CD14-positive monocyte (primary cell): ENCODE measurements at regions not wholly inside any gene's neighbourhood (a gene's known extent, or its start where the extent isn't known, plus 50 kb on each side); places are given as distances from the start of the nearest gene placed in this dataset.

Experiments
- DNase-seq, 3 donors: peaks; one replicate each; pipeline ENCODE4 v3.0.0-alpha.2; 2011 to 2022
- H2AFZ ChIP-seq: 2 replicates; pipeline ENCODE4 v1.6.0; 2012; ENCODE audit warnings: mild to moderate bottlenecking, low read depth, low read length, inconsistent platforms; ENCODE audit not compliant: insufficient read depth, poor library complexity, severe bottlenecking
- H3K27ac ChIP-seq, 2 donors: 1 replicate in 1 of 2; 2 replicates in 1 of 2; pipeline ENCODE4 v1.5.1; 2012 to 2013; ENCODE audit warnings: low read length in 2 of 2, control low read depth in 1 of 2, inconsistent platforms in 1 of 2, low read depth in 1 of 2, mild to moderate bottlenecking in 1 of 2
- H3K27me3 ChIP-seq, 2 donors: one replicate each; pipeline versions ENCODE4 v1.6.0 to v1.6.1; 2011 to 2013; ENCODE audit warnings: low read length in 2 of 2; ENCODE audit not compliant: control insufficient read depth in 2 of 2, insufficient read depth in 2 of 2
- H3K36me3 ChIP-seq, 2 donors: replicated peaks in 1 of 2; 1 replicate in 1 of 2; 2 replicates in 1 of 2; pipeline versions ENCODE4 v1.5.1 to v1.6.1; 2012 to 2013; ENCODE audit warnings: low read length in 2 of 2, control low read depth in 1 of 2, inconsistent platforms in 1 of 2, mild to moderate bottlenecking in 1 of 2; ENCODE audit not compliant: insufficient read depth in 2 of 2, control insufficient read depth in 1 of 2
- H3K4me1 ChIP-seq, 2 donors: 1 replicate in 1 of 2; 2 replicates in 1 of 2; pipeline versions ENCODE4 v1.5.1 to v1.6.1; 2012 to 2013; ENCODE audit warnings: low read length in 2 of 2, control low read depth in 1 of 2, inconsistent platforms in 1 of 2, mild to moderate bottlenecking in 1 of 2, moderate library complexity in 1 of 2; ENCODE audit not compliant: insufficient read depth in 2 of 2, control insufficient read depth in 1 of 2
- H3K4me2 ChIP-seq: replicated peaks from 2 replicates; pipeline ENCODE3; 2012; ENCODE audit warnings: low read length, moderate library complexity, mild to moderate bottlenecking; ENCODE audit not compliant: poor library complexity, severe bottlenecking; ENCODE audit errors: extremely low read depth
- H3K4me3 ChIP-seq, 3 experiments: fragments of 200-600 bp in 1 of 3; sonication (generic) in 1 of 3; replicated peaks in 1 of 3; 1 replicate in 2 of 3; 2 replicates in 1 of 3; pipeline ENCODE4 v1.5.1; 2011 to 2013; ENCODE audit warnings: low read length in 3 of 3, mild to moderate bottlenecking in 3 of 3, control low read depth in 2 of 3, low read depth in 2 of 3, inconsistent platforms in 1 of 3, moderate library complexity in 1 of 3
- H3K79me2 ChIP-seq: 2 replicates; pipeline ENCODE4 v1.6.0; 2012; ENCODE audit warnings: mild to moderate bottlenecking, control low read depth, inconsistent platforms, low read length, moderate library complexity; ENCODE audit not compliant: insufficient read depth
- H3K9ac ChIP-seq: 2 replicates; pipeline ENCODE4 v1.6.0; 2017; ENCODE audit warnings: low read length, mild to moderate bottlenecking; ENCODE audit not compliant: insufficient read depth, poor library complexity, severe bottlenecking
- H3K9me3 ChIP-seq, 2 donors: replicated peaks in 1 of 2; 1 replicate in 1 of 2; 2 replicates in 1 of 2; pipeline versions ENCODE4 v1.5.1 to v1.6.1; 2012 to 2013; ENCODE audit warnings: low read length in 2 of 2, control low read depth in 1 of 2; ENCODE audit not compliant: control insufficient read depth in 1 of 2, insufficient read depth in 1 of 2
- H4K20me1 ChIP-seq: 2 replicates; pipeline ENCODE4 v1.6.0; 2012; ENCODE audit warnings: mild to moderate bottlenecking, low read length, control low read depth, moderate library complexity; ENCODE audit not compliant: insufficient read depth
- H3K27ac Mint-ChIP-seq, 7 donors: one replicate each; pipeline ENCODE4 v1.8.0; 2020; ENCODE audit warnings: mild to moderate bottlenecking in 7 of 7, mixed read lengths in 7 of 7, moderate library complexity in 6 of 7, inconsistent platforms in 2 of 7
- H3K27me3 Mint-ChIP-seq, 3 donors: one replicate each; pipeline ENCODE4 v1.8.0; 2021 to 2022; ENCODE audit warnings: low read depth in 3 of 3, mild to moderate bottlenecking in 3 of 3, mixed read lengths in 3 of 3, moderate library complexity in 3 of 3, inconsistent platforms in 1 of 3
- H3K36me3 Mint-ChIP-seq, 2 donors: one replicate each; pipeline ENCODE4 v1.8.0; 2020; ENCODE audit warnings: mixed read lengths in 2 of 2, inconsistent platforms in 1 of 2, mild to moderate bottlenecking in 1 of 2
- H3K4me1 Mint-ChIP-seq: one replicate; pipeline ENCODE4 v1.8.0; 2020; ENCODE audit warnings: mild to moderate bottlenecking, mixed read lengths
- H3K4me3 Mint-ChIP-seq, 2 donors: one replicate each; pipeline ENCODE4 v1.8.0; 2020; ENCODE audit warnings: mild to moderate bottlenecking in 2 of 2, mixed read lengths in 2 of 2, moderate library complexity in 1 of 2
- H3K9me3 Mint-ChIP-seq, 7 donors: one replicate each; pipeline ENCODE4 v1.8.0; 2020 to 2022; ENCODE audit warnings: mixed read lengths in 7 of 7, mild to moderate bottlenecking in 6 of 7, moderate library complexity in 6 of 7, inconsistent platforms in 2 of 7
- WGBS: methylation state at CpG from one replicate; pipeline ENCODE4 v1.1.5; 2013; ENCODE audit warnings: missing lambda C conversion rate; ENCODE audit not compliant: insufficient coverage; 5-methylcytosine and 5-hydroxymethylcytosine counted together
- intact Hi-C, 2 donors: fragments of 100-400 bp; cut with micrococcal nuclease; formaldehyde crosslinking; loops; one replicate each; pipeline versions ENCODE4 v1.15.0 to v1.15.1; 2023
- TF ChIP-seq, protein P1 (sequence below): fragments of 200-600 bp; IDR thresholded peaks from one replicate; pipeline ENCODE4 v1.8.0; 2022; ENCODE audit warnings: antibody characterized with exemption, mild to moderate bottlenecking

GRCh38 chr4:10371869-10372471 lies 85.3 kb downstream of the ZNF518B start:
- no peak overlapping the region for H3K4me3 Mint-ChIP-seq

DNA sequence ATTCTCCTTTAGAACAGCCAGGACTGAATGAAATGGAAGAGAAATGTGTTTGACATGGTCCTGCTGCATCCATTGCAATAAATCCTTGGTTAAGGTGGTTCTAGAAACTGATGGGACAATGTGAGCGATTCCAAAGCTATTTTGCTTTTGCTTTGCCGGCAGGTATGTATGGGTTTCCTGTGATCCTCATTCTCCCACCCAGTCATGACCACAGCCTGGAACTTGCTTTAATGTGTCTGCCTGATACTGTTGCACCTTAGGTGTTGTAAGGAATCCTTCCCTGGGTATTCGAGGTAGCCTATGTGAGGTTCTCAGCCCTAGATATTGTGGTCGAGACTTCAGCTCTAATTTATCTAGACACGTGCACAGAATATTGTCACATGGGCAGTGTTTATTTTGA lies 86.1 kb downstream of the ZNF518B start:
- no peaks in the 10 kb centered on the region for H3K27me3 ChIP-seq

More at GRCh38 chr4:10371869-10372471, 85.3 kb downstream of the ZNF518B start:
- no peaks in the 10 kb centered on the region for H3K27me3 ChIP-seq
- no peak overlapping the region for H3K4me2 ChIP-seq
- H3K27ac ChIP-seq = no peak overlapping the region
- H3K27ac Mint-ChIP-seq = no peak overlapping the region
- H3K4me1 ChIP-seq = no peaks in the 10 kb centered on the region
- no peak overlapping the region for H3K4me3 ChIP-seq
- no CpG with 5 or more reads among the region's 4 CpGs for WGBS
- H3K27me3 Mint-ChIP-seq = peaks cover 0 to 4% (median 3%) of the 10 kb centered on the region in 3 donors
- H2AFZ ChIP-seq = no peak overlapping the region
- H3K36me3 Mint-ChIP-seq = no peaks in the 10 kb centered on the region
- no peaks in the 10 kb centered on the region for H3K9me3 ChIP-seq
- H3K9ac ChIP-seq = no peak overlapping the region
- H3K9me3 Mint-ChIP-seq = peaks cover 0 to 3% (median 0%) of the 10 kb centered on the region in 7 donors
- H3K79me2 ChIP-seq = no peaks in the 10 kb centered on the region
- H4K20me1 ChIP-seq = no peaks in the 10 kb centered on the region
- no peak for DNase-seq
- H3K4me1 Mint-ChIP-seq = no peaks in the 10 kb centered on the region
- TF ChIP-seq, protein P1, sequence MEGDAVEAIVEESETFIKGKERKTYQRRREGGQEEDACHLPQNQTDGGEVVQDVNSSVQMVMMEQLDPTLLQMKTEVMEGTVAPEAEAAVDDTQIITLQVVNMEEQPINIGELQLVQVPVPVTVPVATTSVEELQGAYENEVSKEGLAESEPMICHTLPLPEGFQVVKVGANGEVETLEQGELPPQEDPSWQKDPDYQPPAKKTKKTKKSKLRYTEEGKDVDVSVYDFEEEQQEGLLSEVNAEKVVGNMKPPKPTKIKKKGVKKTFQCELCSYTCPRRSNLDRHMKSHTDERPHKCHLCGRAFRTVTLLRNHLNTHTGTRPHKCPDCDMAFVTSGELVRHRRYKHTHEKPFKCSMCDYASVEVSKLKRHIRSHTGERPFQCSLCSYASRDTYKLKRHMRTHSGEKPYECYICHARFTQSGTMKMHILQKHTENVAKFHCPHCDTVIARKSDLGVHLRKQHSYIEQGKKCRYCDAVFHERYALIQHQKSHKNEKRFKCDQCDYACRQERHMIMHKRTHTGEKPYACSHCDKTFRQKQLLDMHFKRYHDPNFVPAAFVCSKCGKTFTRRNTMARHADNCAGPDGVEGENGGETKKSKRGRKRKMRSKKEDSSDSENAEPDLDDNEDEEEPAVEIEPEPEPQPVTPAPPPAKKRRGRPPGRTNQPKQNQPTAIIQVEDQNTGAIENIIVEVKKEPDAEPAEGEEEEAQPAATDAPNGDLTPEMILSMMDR = no peak
- H3K36me3 ChIP-seq = no peaks in the 10 kb centered on the region
- intact Hi-C loops = no loop called here

More for the DNA sequence above, 86.1 kb downstream of the ZNF518B start:
- H3K36me3 ChIP-seq = no peaks in the 10 kb centered on the region
- intact Hi-C loops = no loop called here
- TF ChIP-seq, protein P1 = no peak
- peaks cover 0 to 3% (median 0%) of the 10 kb centered on the region in 7 donors for H3K9me3 Mint-ChIP-seq
- no peaks in the 10 kb centered on the region for H3K9me3 ChIP-seq
- H2AFZ ChIP-seq = no peak overlapping the region
- no peak overlapping the region for H3K4me3 ChIP-seq
- no peaks in the 10 kb centered on the region for H3K36me3 Mint-ChIP-seq
- no peak overlapping the region for H3K27ac ChIP-seq
- peaks cover 0 to 4% (median 0%) of the 10 kb centered on the region in 3 donors for H3K27me3 Mint-ChIP-seq
- H3K4me2 ChIP-seq = no peak overlapping the region
- no peak for DNase-seq
- no peaks in the 10 kb centered on the region for H3K4me1 ChIP-seq
- no peak overlapping the region for H3K4me3 Mint-ChIP-seq
- no peaks in the 10 kb centered on the region for H4K20me1 ChIP-seq
- WGBS = no CpG with 5 or more reads among the region's 5 CpGs
- H3K4me1 Mint-ChIP-seq = no peaks in the 10 kb centered on the region
- no peak overlapping the region for H3K27ac Mint-ChIP-seq
- H3K9ac ChIP-seq = no peak overlapping the region
- no peaks in the 10 kb centered on the region for H3K79me2 ChIP-seq
